Endodermal cell (in vitro differentiated cells): ENCODE measurements at regions not wholly inside any gene's neighbourhood (a gene's known extent, or its start where the extent isn't known, plus 50 kb on each side); places are given as distances from the start of the nearest gene placed in this dataset.

Experiments used
- DNase-seq: peaks from one replicate; pipeline ENCODE4 v3.0.0-alpha.2; 2017
- H3K27ac ChIP-seq: 2 replicates; pipeline ENCODE4 v1.5.1; 2013; ENCODE audit warnings: mild to moderate bottlenecking, low read depth, low read length, moderate library complexity
- H3K27me3 ChIP-seq: 2 replicates; pipeline ENCODE4 v1.6.1; 2013; ENCODE audit warnings: mild to moderate bottlenecking, low read length, moderate library complexity; ENCODE audit not compliant: insufficient read depth, control insufficient read depth, poor library complexity, severe bottlenecking
- H3K36me3 ChIP-seq: 2 replicates; pipeline ENCODE4 v1.7.0; 2013; ENCODE audit warnings: mild to moderate bottlenecking, low read length, moderate library complexity; ENCODE audit not compliant: control insufficient read depth, insufficient read depth
- H3K4me1 ChIP-seq: one replicate; pipeline ENCODE4 v1.7.0; 2013; ENCODE audit warnings: low read length; ENCODE audit not compliant: control insufficient read depth, insufficient read depth
- H3K4me3 ChIP-seq: 2 replicates; pipeline ENCODE4 v1.5.1; 2013; ENCODE audit warnings: mild to moderate bottlenecking, low read length, moderate library complexity
- H3K9ac ChIP-seq: 2 replicates; pipeline ENCODE4 v1.6.1; 2013; ENCODE audit warnings: mild to moderate bottlenecking, low read length, moderate library complexity; ENCODE audit not compliant: poor library complexity, severe bottlenecking; ENCODE audit errors: extremely low read depth
- H3K9me3 ChIP-seq: 2 replicates; pipeline ENCODE4 v1.6.1; 2013; ENCODE audit warnings: mild to moderate bottlenecking, low read length, moderate library complexity; ENCODE audit not compliant: control insufficient read depth
- H3K27ac Mint-ChIP-seq: 2 replicates; pipeline ENCODE4 v1.8.0; 2020; ENCODE audit warnings: mixed read lengths
- H3K27me3 Mint-ChIP-seq: 2 replicates; pipeline ENCODE4 v1.8.0; 2021; ENCODE audit warnings: mild to moderate bottlenecking, mixed read lengths; ENCODE audit not compliant: insufficient read depth
- H3K36me3 Mint-ChIP-seq: 2 replicates; pipeline ENCODE4 v1.8.0; 2020; ENCODE audit warnings: low read depth, mixed read lengths
- H3K4me1 Mint-ChIP-seq: 2 replicates; pipeline ENCODE4 v1.8.0; 2020; ENCODE audit warnings: mixed read lengths
- H3K4me3 Mint-ChIP-seq: 2 replicates; pipeline ENCODE4 v1.8.0; 2020; ENCODE audit warnings: mild to moderate bottlenecking, moderate library complexity, mixed read lengths
- H3K9me3 Mint-ChIP-seq: 2 replicates; pipeline ENCODE4 v1.8.0; 2020; ENCODE audit warnings: mild to moderate bottlenecking, mixed read lengths
- CTCF ChIP-seq: fragments of 200-600 bp; sonication (generic); conservative IDR thresholded peaks from 2 replicates; pipeline ENCODE4 v1.5.0; 2021; ENCODE audit warnings: antibody characterized with exemption, mild to moderate bottlenecking
- WGBS, 2 experiments: methylation state at CpG; one replicate each; pipeline versions ENCODE4 v1.1.5 to v1.1.7; 2013; ENCODE audit warnings: missing lambda C conversion rate in 2 of 2, mixed read lengths in 1 of 2; ENCODE audit not compliant: insufficient coverage in 1 of 2, insufficient read length in 1 of 2; 5-methylcytosine and 5-hydroxymethylcytosine counted together

GRCh38 chr20:18991012-18991411 is 177.4 kb downstream of the SCP2D1 start:
- Mint-ChIP-seq H3K4me1 (no peaks in the 10 kb centered on the region), H3K27me3 (peaks cover 3% of the 10 kb centered on the region), H3K36me3 (peaks cover 2% of the 10 kb centered on the region), H3K4me3 (no peak overlapping the region), H3K27ac (no peak overlapping the region), H3K9me3 (peaks cover 15% of the 10 kb centered on the region)
- Histone ChIP-seq H3K36me3 (no peaks in the 10 kb centered on the region), H3K9ac (no peak overlapping the region), H3K9me3 (no peaks in the 10 kb centered on the region), H3K4me1 (no peaks in the 10 kb centered on the region), H3K4me3 (no peak overlapping the region), H3K27me3 (no peaks in the 10 kb centered on the region), H3K27ac (no peak overlapping the region)
- WGBS, 2 experiments: 85 to 90% methylated on average over 2 of the region's 2 CpGs
- DNase-seq: no peak
- TF ChIP-seq CTCF: no peak

- Mint-ChIP-seq H3K4me3 (no peak overlapping the region), H3K9me3 (peaks cover 15% of the 10 kb centered on the region)
- peak; percentile 5 for DNase-seq
Observed at GRCh38 chr20:18992418-18992817, 178.8 kb downstream of the SCP2D1 start.

GRCh38 chr20:18995455-18995854 is 181.9 kb downstream of the SCP2D1 start:
- DNase-seq: no peak
- no peak overlapping the region for H3K27ac ChIP-seq
- H3K4me1 Mint-ChIP-seq: no peaks in the 10 kb centered on the region
- no peaks in the 10 kb centered on the region for H3K27me3 ChIP-seq
- no peak for TF ChIP-seq CTCF
- WGBS, 2 experiments: 94 to 100% methylated on average over 3 of the region's 3 CpGs
- H3K36me3 ChIP-seq: no peaks in the 10 kb centered on the region
- H3K4me3 ChIP-seq: no peak overlapping the region
- no peaks in the 10 kb centered on the region for H3K4me1 ChIP-seq
- peaks cover 2% of the 10 kb centered on the region for H3K36me3 Mint-ChIP-seq
- peaks cover 3% of the 10 kb centered on the region for H3K27me3 Mint-ChIP-seq
- H3K4me3 Mint-ChIP-seq: no peak overlapping the region
- no peaks in the 10 kb centered on the region for H3K9me3 ChIP-seq
- no peak overlapping the region for H3K9ac ChIP-seq
- no peak overlapping the region for H3K27ac Mint-ChIP-seq
- H3K9me3 Mint-ChIP-seq: peaks cover 15% of the 10 kb centered on the region

More at GRCh38 chr20:18992418-18992817, 178.8 kb downstream of the SCP2D1 start:
- WGBS, 2 experiments: 100% methylated on average over 1 of the region's 1 CpG
- Mint-ChIP-seq H3K36me3 (peaks cover 2% of the 10 kb centered on the region), H3K27me3 (peaks cover 3% of the 10 kb centered on the region), H3K4me1 (no peaks in the 10 kb centered on the region), H3K27ac (no peak overlapping the region)
- no peak overlapping the region for H3K27ac ChIP-seq
- no peak overlapping the region for H3K9ac ChIP-seq
- no peak overlapping the region for H3K4me3 ChIP-seq
- no peak for TF ChIP-seq CTCF
- H3K27me3 ChIP-seq: no peaks in the 10 kb centered on the region
- H3K36me3 ChIP-seq: no peaks in the 10 kb centered on the region
- H3K4me1 ChIP-seq: no peaks in the 10 kb centered on the region
- no peaks in the 10 kb centered on the region for H3K9me3 ChIP-seq
